HepG2 (cell line): ENCODE measurements at regions not wholly inside any gene's neighbourhood (a gene's known extent, or its start where the extent isn't known, plus 50 kb on each side); places are given as distances from the start of the nearest gene placed in this dataset.

Source experiments
- ATAC-seq: fragments of 200-7000 bp; cut with Tn5 transposase; 3 replicates; pipeline ENCODE4 v1.9.1; 2020; ENCODE audit warnings: mild to moderate bottlenecking, moderate library complexity
- BruUV-seq: library from RNA; stranded (reverse); fragments of 400-500 nt; replicated peaks from 2 replicates; lab custom pipeline; 2021; lab: Mats Ljungman, UMichigan
- CTCF ChIA-PET: fragments of 300-600 bp; formaldehyde crosslinking; extraction: SDS; loops from one replicate; lab custom pipeline; 2021; ENCODE audit warnings: low total read pairs, inconsistent platforms, low intra/inter-chr PET ratio; lab: Yijun Ruan, JAX
- POLR2A ChIA-PET: fragments of 350-600 bp; sonication (Branson Sonifier 250); formaldehyde crosslinking; loops from one replicate; lab custom pipeline; 2020; ENCODE audit warnings: antibody characterized with exemption, inconsistent platforms; lab: Yijun Ruan, JAX
- DNase-seq: peaks from one replicate; pipeline ENCODE4 v3.0.0-alpha.2; 2015; ENCODE audit warnings: low spot score
- FAIRE-seq: peaks from 3 replicates; lab custom pipeline; 2011; peaks lifted over from hg19 to GRCh38; lab: Jason Lieb, UNC
- H2AFZ ChIP-seq: one replicate; pipeline ENCODE4 v1.6.1; 2011; ENCODE audit warnings: low read length, inconsistent platforms
- H3K27ac ChIP-seq: fragments of 300-600 bp; 3 replicates; pipeline ENCODE4 v1.8.0; 2011; ENCODE audit warnings: mixed run types, mild to moderate bottlenecking, mixed read lengths, low read length, inconsistent platforms; ENCODE audit not compliant: insufficient read depth; ENCODE audit errors: extremely low read length
- H3K27me3 ChIP-seq, 2 experiments: fragments of 200-600 bp in 1 of 2; 2 replicates in 1 of 2; 3 replicates in 1 of 2; pipeline versions ENCODE4 v1.6.0 to v1.8.0; 2011; ENCODE audit warnings: low read length in 2 of 2, mild to moderate bottlenecking in 2 of 2, moderate library complexity in 2 of 2, inconsistent platforms in 1 of 2; ENCODE audit not compliant: insufficient read depth in 2 of 2, control insufficient read depth in 1 of 2
- H3K36me3 ChIP-seq, 2 experiments: fragments of 200-600 bp in 1 of 2; replicated peaks in 1 of 2; 2 replicates in 1 of 2; 3 replicates in 1 of 2; pipeline versions ENCODE4 v1.5.1 to v1.8.0; 2011; ENCODE audit warnings: low read length in 2 of 2, inconsistent platforms in 1 of 2; ENCODE audit not compliant: insufficient read depth in 2 of 2, control insufficient read depth in 1 of 2
- H3K4me1 ChIP-seq: 2 replicates; pipeline ENCODE4 v1.5.1; 2012; ENCODE audit warnings: low read length, inconsistent platforms; ENCODE audit not compliant: insufficient read depth
- H3K4me2 ChIP-seq: 2 replicates; pipeline ENCODE4 v1.6.0; 2011; ENCODE audit warnings: low read depth, low read length, inconsistent platforms
- H3K4me3 ChIP-seq, 3 experiments: fragments of 200-600 bp in 1 of 3; sonication (generic), shearing (Covaris generic) in 1 of 3; replicated peaks in 1 of 3; 2 replicates each; pipeline ENCODE4 v1.5.1; 2011 to 2016; ENCODE audit warnings: low read length in 3 of 3, inconsistent platforms in 2 of 3, low read depth in 2 of 3, mild to moderate bottlenecking in 2 of 3, control low read depth in 1 of 3, mixed read lengths in 1 of 3; ENCODE audit not compliant: insufficient read depth in 1 of 3
- H3K79me2 ChIP-seq: one replicate; pipeline ENCODE4 v1.6.1; 2011; ENCODE audit warnings: low read length, inconsistent platforms; ENCODE audit not compliant: insufficient read depth
- H3K9ac ChIP-seq: 2 replicates; pipeline ENCODE4 v1.6.0; 2011; ENCODE audit warnings: mild to moderate bottlenecking, low read depth, low read length, inconsistent platforms; ENCODE audit not compliant: insufficient read depth
- H3K9me3 ChIP-seq: 2 replicates; pipeline ENCODE4 v1.5.1; 2012; ENCODE audit warnings: mild to moderate bottlenecking, low read length
- H4K20me1 ChIP-seq: 2 replicates; pipeline ENCODE4 v1.6.0; 2011; ENCODE audit warnings: inconsistent platforms, mild to moderate bottlenecking, low read length, moderate library complexity; ENCODE audit not compliant: insufficient read depth
- CC2D1A ChIP-seq: sonication (generic); formaldehyde crosslinking; IDR thresholded peaks from 2 replicates; pipeline ENCODE4 v1.8.1; 2023; ENCODE audit warnings: mild to moderate bottlenecking, missing genetic modification reagents
- FOXA1 ChIP-seq, 2 experiments: fragments of 450-650 bp in 1 of 2; sonication (generic) in 1 of 2; formaldehyde crosslinking in 1 of 2; IDR thresholded peaks; 2 replicates each; pipeline versions ENCODE4 v1.4.0 to v1.6.1; 2016 to 2020; ENCODE audit warnings: missing genetic modification reagents in 1 of 2
- HNF4G ChIP-seq, 2 experiments: sonication (generic) in 1 of 2; formaldehyde crosslinking in 1 of 2; IDR thresholded peaks; 2 replicates each; pipeline versions ENCODE4 v1.4.0 to v1.6.1; 2011 to 2020; ENCODE audit warnings: borderline replicate concordance in 2 of 2, low read depth in 2 of 2, mild to moderate bottlenecking in 2 of 2, low read length in 1 of 2, missing genetic modification reagents in 1 of 2, moderate library complexity in 1 of 2
- JDP2 ChIP-seq: sonication (generic); formaldehyde crosslinking; IDR thresholded peaks from 2 replicates; pipeline ENCODE4 v1.8.1; 2022; ENCODE audit warnings: missing genetic modification reagents, borderline replicate concordance
- MXI1 ChIP-seq: IDR thresholded peaks from 3 replicates; pipeline ENCODE4 v1.6.1; 2012; ENCODE audit warnings: low read depth, low read length, inconsistent platforms, borderline replicate concordance
- PLRG1 ChIP-seq: fragments of 450-650 bp; conservative IDR thresholded peaks from 2 replicates; pipeline ENCODE4 v1.6.1; 2016
- RBM39 ChIP-seq: fragments of 200-400 bp; formaldehyde crosslinking; IDR thresholded peaks from one replicate; pipeline ENCODE4 v1.6.1; 2018; ENCODE audit warnings: antibody characterized with exemption, mild to moderate bottlenecking, low read depth, low read length; ENCODE audit not compliant: poor library complexity, severe bottlenecking
- RFX3 ChIP-seq: IDR thresholded peaks from 2 replicates; pipeline ENCODE4 v1.6.1; 2016; ENCODE audit warnings: missing biosample characterization, missing genetic modification reagents
- SALL1 ChIP-seq: sonication (generic); formaldehyde crosslinking; IDR thresholded peaks from 2 replicates; pipeline ENCODE4 v1.8.0; 2022; ENCODE audit warnings: mild to moderate bottlenecking, missing genetic modification reagents
- SIX1 ChIP-seq: sonication (generic); formaldehyde crosslinking; IDR thresholded peaks from 2 replicates; pipeline ENCODE4 v1.4.0; 2020; ENCODE audit warnings: missing genetic modification reagents, borderline replicate concordance
- ZFP82 ChIP-seq: sonication (generic); formaldehyde crosslinking; IDR thresholded peaks from 2 replicates; pipeline ENCODE4 v1.5.1; 2020; ENCODE audit warnings: mild to moderate bottlenecking, missing genetic modification reagents, borderline replicate concordance
- ZMYM4 ChIP-seq: sonication (generic); formaldehyde crosslinking; IDR thresholded peaks from 2 replicates; pipeline ENCODE4 v1.8.1; 2023; ENCODE audit warnings: mild to moderate bottlenecking, missing genetic modification reagents
- ZNF317 ChIP-seq: sonication (generic); formaldehyde crosslinking; IDR thresholded peaks from 2 replicates; pipeline ENCODE4 v1.5.0; 2020; ENCODE audit warnings: mild to moderate bottlenecking, missing genetic modification reagents
- ZNF549 ChIP-seq: sonication (generic); formaldehyde crosslinking; IDR thresholded peaks from 2 replicates; pipeline ENCODE4 v1.5.0; 2020; ENCODE audit warnings: missing genetic modification reagents
- ZNF557 ChIP-seq: sonication (generic); formaldehyde crosslinking; IDR thresholded peaks from 2 replicates; pipeline ENCODE4 v1.4.0; 2020; ENCODE audit warnings: missing genetic modification reagents
- ZNF83 ChIP-seq: sonication (generic); formaldehyde crosslinking; IDR thresholded peaks from 2 replicates; pipeline ENCODE4 v1.4.0; 2020; ENCODE audit warnings: missing genetic modification reagents, mild to moderate bottlenecking, borderline replicate concordance
- WGBS: methylation state at CpG from one replicate; pipeline ENCODE4 v1.1.6; 2017; ENCODE audit warnings: low lambda C conversion rate; 5-methylcytosine and 5-hydroxymethylcytosine counted together
- in situ Hi-C: cut with HindIII; loops from 2 replicates; pipeline ENCODE4 v1.10.0; 2017; ENCODE audit warnings: low pct_unique_long_range_greater_than_20kb; ENCODE audit not compliant: extremely low pct_ligation_motif_present
- intact Hi-C: fragments of 100-400 bp; cut with micrococcal nuclease; formaldehyde crosslinking; loops from one replicate; pipeline ENCODE4 v1.10.0; 2022; ENCODE audit not compliant: unreplicated experiment
- TF ChIP-seq, protein P1 (sequence below): sonication (generic); formaldehyde crosslinking; IDR thresholded peaks from 2 replicates; pipeline ENCODE4 v1.5.0; 2020; ENCODE audit warnings: mild to moderate bottlenecking, missing genetic modification reagents
- TF ChIP-seq, protein P2 (sequence below): conservative IDR thresholded peaks from 2 replicates; pipeline ENCODE4 v1.6.1; 2018; ENCODE audit warnings: missing genetic modification reagents
- TF ChIP-seq, protein P3 (sequence below): sonication (generic); formaldehyde crosslinking; IDR thresholded peaks from 2 replicates; pipeline ENCODE4 v1.4.0; 2020; ENCODE audit warnings: missing genetic modification reagents

DNA sequence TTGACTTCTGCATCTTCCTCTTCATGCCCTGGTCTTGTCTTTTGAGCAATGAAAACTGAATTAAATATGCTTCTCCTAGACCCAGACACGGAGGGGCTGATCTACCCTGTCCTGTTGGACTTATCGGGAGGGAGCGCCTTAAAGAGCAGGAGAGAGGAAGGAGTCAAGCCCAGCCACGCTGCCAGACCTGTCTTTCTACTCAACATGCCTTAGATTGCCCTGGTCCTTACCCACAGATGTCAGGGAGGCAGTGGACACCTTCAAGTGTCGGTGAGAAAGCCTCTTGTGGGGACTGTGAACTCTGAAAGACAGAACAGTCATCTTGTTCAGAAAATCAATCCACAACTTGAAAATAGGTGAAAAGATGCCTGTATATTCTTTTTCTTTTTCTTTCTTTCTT, 61.8 kb downstream of the IRAG1 start (continued):
- no peak for TF ChIP-seq ZNF317 (CRISPR knock-in tag)

DNA sequence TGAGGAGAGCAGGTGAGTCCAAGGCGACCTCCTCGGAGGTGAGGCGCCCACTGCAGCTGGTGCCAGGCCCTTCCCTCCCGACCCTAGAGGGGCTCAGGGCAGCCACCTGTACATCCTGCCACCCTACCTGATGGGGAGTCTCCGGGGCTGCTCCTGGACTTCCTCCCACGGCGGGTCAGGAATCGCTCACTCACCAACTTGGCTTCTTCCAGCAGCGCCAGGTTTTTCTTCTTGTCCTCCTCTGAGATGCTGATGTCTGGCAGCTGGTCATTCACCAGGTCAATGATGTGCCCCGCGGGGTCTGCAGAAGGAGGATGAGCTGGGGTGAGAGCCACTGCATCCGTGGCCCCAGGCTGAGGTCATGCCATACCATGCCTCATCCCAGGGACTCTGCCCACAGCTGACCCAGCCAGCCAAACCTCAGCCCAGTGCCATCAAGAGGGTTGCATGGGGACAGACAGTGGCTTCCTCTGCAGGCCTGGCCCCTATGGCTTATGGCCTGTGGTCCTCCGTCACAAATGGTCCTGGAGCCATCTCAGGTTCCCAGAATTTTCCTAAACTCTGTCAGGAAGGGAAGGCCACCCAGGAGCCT, 61.0 kb upstream of the LYVE1 start:
- DNase-seq = no peak
- in situ Hi-C loops = loop anchor here (10.0 kb wide), 1 partner anchor 225 kb away; no protein-coding TSS in a partner anchor
- Histone ChIP-seq H3K9me3 (no peaks in the 10 kb centered on the region), H3K27ac (no peak overlapping the region), H3K79me2 (no peaks in the 10 kb centered on the region), H3K4me2 (no peak overlapping the region), H3K27me3 (peaks cover 11 to 37% of the 10 kb centered on the region in 2 experiments), H3K4me3 (no peak overlapping the region), H4K20me1 (no peaks in the 10 kb centered on the region), H3K9ac (no peak overlapping the region), H2AFZ (no peak overlapping the region), H3K36me3 (no peaks in the 10 kb centered on the region), H3K4me1 (no peaks in the 10 kb centered on the region)
- intact Hi-C loops = no loop called here
- ChIA-PET POLR2A (no interaction called here), CTCF (no interaction called here)
- WGBS = no CpG with 5 or more reads among the region's 13 CpGs
- BruUV-seq = no TSS peak
- no peak for TF ChIP-seq FOXA1 (IDR thresholded peaks at IDR 0.05)
- no peak for TF ChIP-seq FOXA1 (CRISPR knock-in tag; IDR thresholded peaks at IDR 0.05)
- no peak for TF ChIP-seq ZNF83
- no peak for TF ChIP-seq CC2D1A (CRISPR knock-in tag)
- TF ChIP-seq, protein P1, sequence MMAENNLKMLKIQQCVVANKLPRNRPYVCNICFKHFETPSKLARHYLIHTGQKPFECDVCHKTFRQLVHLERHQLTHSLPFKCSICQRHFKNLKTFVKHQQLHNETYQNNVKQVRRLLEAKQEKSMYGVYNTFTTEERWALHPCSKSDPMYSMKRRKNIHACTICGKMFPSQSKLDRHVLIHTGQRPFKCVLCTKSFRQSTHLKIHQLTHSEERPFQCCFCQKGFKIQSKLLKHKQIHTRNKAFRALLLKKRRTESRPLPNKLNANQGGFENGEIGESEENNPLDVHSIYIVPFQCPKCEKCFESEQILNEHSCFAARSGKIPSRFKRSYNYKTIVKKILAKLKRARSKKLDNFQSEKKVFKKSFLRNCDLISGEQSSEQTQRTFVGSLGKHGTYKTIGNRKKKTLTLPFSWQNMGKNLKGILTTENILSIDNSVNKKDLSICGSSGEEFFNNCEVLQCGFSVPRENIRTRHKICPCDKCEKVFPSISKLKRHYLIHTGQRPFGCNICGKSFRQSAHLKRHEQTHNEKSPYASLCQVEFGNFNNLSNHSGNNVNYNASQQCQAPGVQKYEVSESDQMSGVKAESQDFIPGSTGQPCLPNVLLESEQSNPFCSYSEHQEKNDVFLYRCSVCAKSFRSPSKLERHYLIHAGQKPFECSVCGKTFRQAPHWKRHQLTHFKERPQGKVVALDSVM = no peak
- no peak for TF ChIP-seq SIX1 (CRISPR knock-in tag)
- TF ChIP-seq ZNF549 (CRISPR knock-in tag) = no peak
- no peak for TF ChIP-seq ZMYM4 (CRISPR knock-in tag)
- TF ChIP-seq HNF4G (IDR thresholded peaks at IDR 0.05; ENCODE audit: borderline replicate concordance, low read depth, low read length) = no peak
- TF ChIP-seq HNF4G (CRISPR knock-in tag; IDR thresholded peaks at IDR 0.05; ENCODE audit: borderline replicate concordance, low read depth) = no peak
- TF ChIP-seq MXI1 = no peak
- TF ChIP-seq, protein P2, sequence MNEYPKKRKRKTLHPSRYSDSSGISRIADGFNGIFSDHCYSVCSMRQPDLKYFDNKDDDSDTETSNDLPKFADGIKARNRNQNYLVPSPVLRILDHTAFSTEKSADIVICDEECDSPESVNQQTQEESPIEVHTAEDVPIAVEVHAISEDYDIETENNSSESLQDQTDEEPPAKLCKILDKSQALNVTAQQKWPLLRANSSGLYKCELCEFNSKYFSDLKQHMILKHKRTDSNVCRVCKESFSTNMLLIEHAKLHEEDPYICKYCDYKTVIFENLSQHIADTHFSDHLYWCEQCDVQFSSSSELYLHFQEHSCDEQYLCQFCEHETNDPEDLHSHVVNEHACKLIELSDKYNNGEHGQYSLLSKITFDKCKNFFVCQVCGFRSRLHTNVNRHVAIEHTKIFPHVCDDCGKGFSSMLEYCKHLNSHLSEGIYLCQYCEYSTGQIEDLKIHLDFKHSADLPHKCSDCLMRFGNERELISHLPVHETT (CRISPR knock-in tag) = no peak
- TF ChIP-seq RBM39 = no peak
- no peak for TF ChIP-seq ZFP82 (CRISPR knock-in tag)
- TF ChIP-seq SALL1 (CRISPR knock-in tag) = no peak
- TF ChIP-seq RFX3 (CRISPR knock-in tag) = no peak
- TF ChIP-seq, protein P3, sequence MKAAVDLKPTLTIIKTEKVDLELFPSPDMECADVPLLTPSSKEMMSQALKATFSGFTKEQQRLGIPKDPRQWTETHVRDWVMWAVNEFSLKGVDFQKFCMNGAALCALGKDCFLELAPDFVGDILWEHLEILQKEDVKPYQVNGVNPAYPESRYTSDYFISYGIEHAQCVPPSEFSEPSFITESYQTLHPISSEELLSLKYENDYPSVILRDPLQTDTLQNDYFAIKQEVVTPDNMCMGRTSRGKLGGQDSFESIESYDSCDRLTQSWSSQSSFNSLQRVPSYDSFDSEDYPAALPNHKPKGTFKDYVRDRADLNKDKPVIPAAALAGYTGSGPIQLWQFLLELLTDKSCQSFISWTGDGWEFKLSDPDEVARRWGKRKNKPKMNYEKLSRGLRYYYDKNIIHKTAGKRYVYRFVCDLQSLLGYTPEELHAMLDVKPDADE = no peak
- no peak for TF ChIP-seq ZNF557
- no peak for TF ChIP-seq PLRG1
- TF ChIP-seq JDP2 = no peak
- no peak for ATAC-seq
- no peak for FAIRE-seq
